DOHH2 (cell line): ENCODE measurements at regions not wholly inside any gene's neighbourhood (a gene's known extent, or its start where the extent isn't known, plus 50 kb on each side); places are given as distances from the start of the nearest gene placed in this dataset.
"Not testable (repeated sequence)": the region's sequence is repeated elsewhere in the genome, so short reads cannot be mapped to it uniquely, and the experiment has no call there.

Source experiments
- H3F3A ChIP-seq: fragments of 200-600 bp; sonication (generic), shearing (Covaris generic); 2 replicates; pipeline ENCODE4 v1.6.0; 2016; ENCODE audit warnings: antibody characterized with exemption, mild to moderate bottlenecking; ENCODE audit not compliant: control insufficient read depth, insufficient read depth
- H3K27ac ChIP-seq: fragments of 200-600 bp; sonication (generic); 2 replicates; pipeline ENCODE4 v1.5.1; 2014; ENCODE audit warnings: low read depth, mild to moderate bottlenecking, low read length, moderate library complexity
- H3K27me3 ChIP-seq: fragments of 200-600 bp; sonication (generic); 2 replicates; pipeline ENCODE4 v1.6.1; 2014; ENCODE audit warnings: mild to moderate bottlenecking, low read length, mixed read lengths; ENCODE audit not compliant: control insufficient read depth
- H3K36me3 ChIP-seq: fragments of 200-600 bp; sonication (generic); 2 replicates; pipeline ENCODE4 v1.6.1; 2014; ENCODE audit warnings: mild to moderate bottlenecking, low read length, moderate library complexity, mixed read lengths; ENCODE audit not compliant: control insufficient read depth
- H3K4me1 ChIP-seq: fragments of 200-600 bp; sonication (generic); 2 replicates; pipeline ENCODE4 v1.6.1; 2014; ENCODE audit warnings: mild to moderate bottlenecking, low read length, mixed read lengths; ENCODE audit not compliant: control insufficient read depth
- H3K4me2 ChIP-seq: fragments of 200-600 bp; sonication (generic); 2 replicates; pipeline ENCODE4 v1.6.0; 2014; ENCODE audit warnings: mild to moderate bottlenecking, low read length, moderate library complexity
- H3K4me3 ChIP-seq: fragments of 200-600 bp; sonication (generic); 2 replicates; pipeline ENCODE4 v1.5.1; 2014; ENCODE audit warnings: mild to moderate bottlenecking, low read length, mixed read lengths
- H3K79me2 ChIP-seq: fragments of 200-600 bp; sonication (generic); 2 replicates; pipeline ENCODE4 v1.6.1; 2014; ENCODE audit warnings: mild to moderate bottlenecking, low read length, mixed read lengths; ENCODE audit not compliant: control insufficient read depth
- H3K9me2 ChIP-seq: fragments of 200-600 bp; sonication (generic); replicated peaks from 2 replicates; pipeline ENCODE4 v1.6.1; 2014; ENCODE audit warnings: mild to moderate bottlenecking, low read length, mixed read lengths; ENCODE audit not compliant: control insufficient read depth
- H3K9me3 ChIP-seq: fragments of 200-600 bp; sonication (generic); 2 replicates; pipeline ENCODE4 v1.6.1; 2014; ENCODE audit warnings: antibody characterized with exemption, low read length, mixed read lengths; ENCODE audit not compliant: control insufficient read depth, insufficient read depth
- H4K20me1 ChIP-seq: fragments of 200-600 bp; sonication (generic); 2 replicates; pipeline ENCODE4 v1.6.0; 2014; ENCODE audit warnings: low read depth, mild to moderate bottlenecking, antibody characterized with exemption, low read length, moderate library complexity; ENCODE audit not compliant: control insufficient read depth, insufficient read depth

- H3K4me1 ChIP-seq = not testable (repeated sequence)
Measured at GRCh38 chr7:55707410-55707809, 135.1 kb upstream of the VOPP1 start.

GRCh38 chr7:55706451-55707195 lies 134.3 kb upstream of the VOPP1 start:
- not testable (repeated sequence) for H3K36me3 ChIP-seq, H3K79me2 ChIP-seq, H3K4me1 ChIP-seq, H3K4me2 ChIP-seq, H3K27ac ChIP-seq, H3F3A ChIP-seq, H3K4me3 ChIP-seq, H3K27me3 ChIP-seq, H4K20me1 ChIP-seq, H3K9me3 ChIP-seq, H3K9me2 ChIP-seq

More at GRCh38 chr7:55707410-55707809, 135.1 kb upstream of the VOPP1 start:
- H3K4me2 ChIP-seq, H3K4me3 ChIP-seq, H3K36me3 ChIP-seq, H3K27me3 ChIP-seq, H3K79me2 ChIP-seq, H4K20me1 ChIP-seq, H3K27ac ChIP-seq, H3K9me3 ChIP-seq, H3K9me2 ChIP-seq, H3F3A ChIP-seq: not testable (repeated sequence)

GRCh38 chr7:55705728-55706450 lies 133.6 kb upstream of the VOPP1 start:
- not testable (repeated sequence) for H3K9me3 ChIP-seq, H4K20me1 ChIP-seq, H3K4me1 ChIP-seq, H3K9me2 ChIP-seq, H3K27me3 ChIP-seq, H3K36me3 ChIP-seq, H3K4me3 ChIP-seq, H3K27ac ChIP-seq, H3K4me2 ChIP-seq, H3F3A ChIP-seq, H3K79me2 ChIP-seq

- not testable (repeated sequence) for H3K27me3 ChIP-seq, H3F3A ChIP-seq, H3K4me2 ChIP-seq, H3K4me1 ChIP-seq, H3K27ac ChIP-seq, H3K4me3 ChIP-seq, H4K20me1 ChIP-seq, H3K79me2 ChIP-seq, H3K9me2 ChIP-seq, H3K36me3 ChIP-seq, H3K9me3 ChIP-seq
Measured at GRCh38 chr7:55702831-55703230, 130.5 kb upstream of the VOPP1 start.

DNA sequence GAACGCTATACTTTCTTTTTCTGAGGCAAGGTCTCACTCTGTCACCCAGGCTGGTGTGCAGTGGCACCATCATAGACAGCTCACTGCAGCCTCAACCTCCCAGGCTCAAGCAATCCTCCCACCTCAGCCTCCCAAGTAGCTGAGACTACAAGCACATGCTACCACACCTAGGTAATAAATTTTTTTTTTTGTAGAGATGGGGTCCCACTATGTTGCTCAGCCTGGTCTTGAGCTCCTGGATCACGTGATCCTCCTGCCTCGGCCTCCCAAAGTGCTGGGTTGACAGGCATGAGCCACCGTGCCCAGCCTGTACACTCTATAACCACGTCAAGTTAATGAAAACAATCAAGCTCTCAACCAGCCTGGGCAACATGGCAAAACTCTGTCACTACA lies 127.1 kb upstream of the VOPP1 start:
- not testable (repeated sequence) for H3F3A ChIP-seq, H3K4me1 ChIP-seq, H4K20me1 ChIP-seq, H3K27ac ChIP-seq, H3K79me2 ChIP-seq, H3K4me2 ChIP-seq, H3K9me2 ChIP-seq, H3K36me3 ChIP-seq, H3K27me3 ChIP-seq, H3K9me3 ChIP-seq, H3K4me3 ChIP-seq

- H4K20me1 ChIP-seq, H3K36me3 ChIP-seq, H3K79me2 ChIP-seq, H3F3A ChIP-seq, H3K4me1 ChIP-seq, H3K27ac ChIP-seq, H3K9me3 ChIP-seq, H3K9me2 ChIP-seq, H3K4me2 ChIP-seq, H3K4me3 ChIP-seq, H3K27me3 ChIP-seq: not testable (repeated sequence)
Measured at GRCh38 chr7:55698607-55699449, 126.5 kb upstream of the VOPP1 start.

GRCh38 chr7:55695893-55696701 lies 123.8 kb upstream of the VOPP1 start:
- not testable (repeated sequence) for H3K27me3 ChIP-seq, H3K79me2 ChIP-seq, H3K4me1 ChIP-seq, H3K4me2 ChIP-seq, H3K9me2 ChIP-seq, H4K20me1 ChIP-seq, H3K27ac ChIP-seq, H3K4me3 ChIP-seq, H3F3A ChIP-seq, H3K9me3 ChIP-seq, H3K36me3 ChIP-seq
